HCT116 (cell line): ENCODE measurements at regions not wholly inside any gene's neighbourhood (a gene's known extent, or its start where the extent isn't known, plus 50 kb on each side); places are given as distances from the start of the nearest gene placed in this dataset.

Experiments used
- CTCF ChIP-seq, 3 experiments: fragments of 200-600 bp in 1 of 3; sonication (generic) in 1 of 3; IDR thresholded peaks in 2 of 3; conservative IDR thresholded peaks in 1 of 3; 2 replicates each; pipeline ENCODE4 v1.5.1; 2012 to 2017; ENCODE audit warnings: low read depth in 2 of 3, low read length in 2 of 3, antibody characterized with exemption in 1 of 3, borderline replicate concordance in 1 of 3, control low read depth in 1 of 3, mild to moderate bottlenecking in 1 of 3, mixed read lengths in 1 of 3, mixed run types in 1 of 3, moderate library complexity in 1 of 3; ENCODE audit not compliant: insufficient read depth in 1 of 3
- EZH2 ChIP-seq: fragments of 200-600 bp; sonication (generic); IDR thresholded peaks from 2 replicates; pipeline ENCODE4 v1.6.1; 2017; ENCODE audit warnings: antibody characterized with exemption, mixed run types
- POLR2A ChIP-seq: IDR thresholded peaks from 2 replicates; pipeline ENCODE4 v1.7.0; 2011; ENCODE audit warnings: borderline replicate concordance; ENCODE audit not compliant: insufficient read depth, insufficient read length; ENCODE audit errors: extremely low read depth
- POLR2AphosphoS5 ChIP-seq: IDR thresholded peaks from 2 replicates; pipeline ENCODE4 v1.6.1; 2011; ENCODE audit warnings: mild to moderate bottlenecking, low read depth, low read length, moderate library complexity
- REST ChIP-seq: IDR thresholded peaks from 2 replicates; pipeline ENCODE4 v1.6.1; 2012; ENCODE audit warnings: low read depth
- SIN3A ChIP-seq: IDR thresholded peaks from 2 replicates; pipeline ENCODE4 v1.6.1; 2012; ENCODE audit warnings: low read depth
- ZNF274 ChIP-seq: fragments of 200-500 bp; sonication (Bioruptor generic); IDR thresholded peaks from 2 replicates; pipeline ENCODE4 v1.6.1; 2014; ENCODE audit warnings: mild to moderate bottlenecking, low read depth, low read length, inconsistent platforms

GRCh38 chr1:98002288-98002687, 81.5 kb upstream of the DPYD start:
- TF ChIP-seq CTCF (IDR thresholded peaks at IDR 0.05 in 2 of 3, conservative IDR thresholded peaks at IDR 0.05 in 1 of 3; ENCODE audit: borderline replicate concordance in 1 of 3, insufficient read depth in 1 of 3, low read depth in 2 of 3, low read length in 2 of 3) (no peak), REST (no peak), EZH2 (no peak), POLR2A (no peak), POLR2AphosphoS5 (no peak), SIN3A (no peak), ZNF274 (no peak)
